Tibial nerve (tissue), 4 donors: ENCODE measurements at regions not wholly inside any gene's neighbourhood (a gene's known extent, or its start where the extent isn't known, plus 50 kb on each side); places are given as distances from the start of the nearest gene placed in this dataset.

Experiments
- CTCF ChIP-seq, 5 experiments: fragments of 200-600 bp in 3 of 5; fragments of 450-650 bp in 2 of 5; sonication (generic) in 3 of 5; IDR thresholded peaks; one replicate each; pipeline ENCODE4 v1.5.1; 2016 to 2019; ENCODE audit warnings: antibody characterized with exemption in 5 of 5, mild to moderate bottlenecking in 3 of 5, moderate library complexity in 2 of 5
- EP300 ChIP-seq, 2 donors: sonication (generic); formaldehyde crosslinking; IDR thresholded peaks; one replicate each; pipeline ENCODE4 v1.6.1; 2017; ENCODE audit warnings: antibody characterized with exemption in 2 of 2, mild to moderate bottlenecking in 1 of 2
- POLR2A ChIP-seq, 2 donors: fragments of 450-650 bp; IDR thresholded peaks; one replicate each; pipeline ENCODE4 v1.6.1; 2017; ENCODE audit warnings: antibody characterized with exemption in 2 of 2, mild to moderate bottlenecking in 2 of 2, moderate library complexity in 2 of 2

GRCh38 chr7:94763268-94763667, 107.3 kb upstream of the SGCE start:
- TF ChIP-seq CTCF (IDR thresholded peaks at IDR 0.05) (no peak), EP300 (IDR thresholded peaks at IDR 0.05) (no peak), POLR2A (IDR thresholded peaks at IDR 0.05) (no peak)
